B cell (primary cell): ENCODE measurements at regions not wholly inside any gene's neighbourhood (a gene's known extent, or its start where the extent isn't known, plus 50 kb on each side); places are given as distances from the start of the nearest gene placed in this dataset.

Experiments
- CTCF ChIP-seq: fragments of 200-600 bp; IDR thresholded peaks from one replicate; pipeline ENCODE4 v1.8.0; 2022; ENCODE audit warnings: antibody characterized with exemption, mild to moderate bottlenecking
- EZH2 ChIP-seq: IDR thresholded peaks from 2 replicates; pipeline ENCODE4 v1.6.1; 2012; ENCODE audit warnings: borderline replicate concordance, low read depth, mild to moderate bottlenecking, moderate library complexity, low read length; ENCODE audit not compliant: insufficient read depth, poor library complexity, severe bottlenecking

DNA sequence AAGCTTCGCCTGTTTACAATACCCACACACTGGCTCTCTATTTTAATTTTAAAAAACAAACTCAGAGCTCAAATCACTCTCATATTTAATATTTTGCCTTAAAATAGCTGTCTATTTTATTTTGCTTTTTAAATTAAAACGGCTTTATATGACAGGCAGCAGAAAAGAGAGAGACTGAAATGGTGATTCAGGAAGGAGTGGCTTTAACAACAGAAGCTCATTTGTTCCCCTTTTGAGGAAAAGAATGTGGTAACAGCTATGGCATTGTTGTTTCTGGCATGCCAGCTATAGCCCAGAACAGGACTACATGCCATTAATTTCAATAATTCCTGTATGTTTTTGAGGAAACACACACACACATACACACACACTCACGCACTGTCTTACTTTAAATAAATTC is 234.2 kb upstream of the PTBP2 start:
- no peak for TF ChIP-seq CTCF
- no peak for TF ChIP-seq EZH2
